ENCODE measurements at regions not wholly inside any gene's neighbourhood (a gene's known extent, or its start where the extent isn't known, plus 50 kb on each side); places are given as distances from the start of the nearest gene placed in this dataset.

DNA sequence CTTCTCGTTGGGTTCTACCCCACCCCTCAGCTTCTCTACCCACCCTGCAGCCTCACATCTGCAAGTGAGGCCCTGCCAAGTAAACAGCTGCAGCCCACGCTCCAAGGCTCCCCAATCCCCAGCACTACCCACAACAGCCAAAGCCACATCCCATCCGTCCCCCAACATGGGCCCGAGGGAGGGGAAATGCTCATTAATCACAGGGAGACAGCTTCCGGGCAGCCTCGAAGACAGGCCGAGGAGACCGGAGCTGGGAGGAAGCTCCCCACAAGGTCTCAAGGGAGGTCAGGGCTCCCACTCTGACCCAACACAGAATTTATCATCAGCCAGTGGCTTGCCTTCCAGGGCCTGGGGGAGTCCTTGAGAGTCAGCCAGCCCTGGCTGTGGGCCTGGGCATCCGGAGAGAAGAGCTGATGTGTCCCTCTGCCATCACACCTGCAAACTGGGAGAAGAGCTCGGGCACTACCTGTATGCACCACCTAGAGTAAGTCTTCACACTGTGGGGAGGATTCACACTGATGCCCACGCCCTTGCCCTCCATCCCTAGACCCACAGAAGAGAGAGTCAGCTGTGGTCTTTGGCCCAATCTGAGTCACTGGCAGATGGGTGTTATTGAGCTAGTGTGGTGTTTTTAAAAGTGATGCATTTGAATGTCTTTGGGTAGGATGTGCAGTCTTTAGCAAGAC, 115.5 kb upstream of the ZMIZ1 start:
- no peak for TF ChIP-seq ZNF384 (IDR thresholded peaks at IDR 0.05)
- TF ChIP-seq SP1 (IDR thresholded peaks at IDR 0.05), result no peak
- TF ChIP-seq ARNT (IDR thresholded peaks at IDR 0.05), result no peak
- TF ChIP-seq FOXM1 (IDR thresholded peaks at IDR 0.05; ENCODE audit: borderline replicate concordance), result no peak
- no peak for TF ChIP-seq CTBP1 (IDR thresholded peaks at IDR 0.05; ENCODE audit: borderline replicate concordance)
- TF ChIP-seq SUZ12 (IDR thresholded peaks at IDR 0.05), result no peak

All from HEK293T (cell line).